ENCODE measurements at regions not wholly inside any gene's neighbourhood (a gene's known extent, or its start where the extent isn't known, plus 50 kb on each side); places are given as distances from the start of the nearest gene placed in this dataset.

DNA sequence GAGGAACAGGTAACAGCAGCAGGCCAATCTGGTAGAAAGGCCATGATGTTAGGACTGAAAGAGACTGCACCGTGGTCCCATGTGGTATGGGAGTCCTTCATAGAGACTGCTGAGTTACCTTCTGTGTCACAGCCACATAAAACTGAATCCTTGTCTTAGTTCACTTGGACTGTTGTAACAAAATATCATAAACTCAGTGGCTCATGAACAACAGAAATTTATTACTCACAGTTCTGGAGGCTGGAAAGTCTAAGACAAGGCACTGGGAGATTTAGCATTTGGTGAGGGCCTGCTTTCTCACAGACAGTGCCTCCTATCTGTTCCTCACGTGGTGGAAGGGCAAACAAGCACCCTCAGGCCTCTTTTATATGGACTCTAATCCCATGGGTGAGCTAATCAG, 67.5 kb downstream of the CD2 start:
- H3K4me1 ChIP-seq (ENCODE audit: control insufficient read depth in 1 of 2, insufficient read depth in 2 of 2, low read length in 2 of 2): peaks cover 0 to 1% of the 10 kb centered on the region in 2 experiments; a peak in 1 of 4 replicates
- POLR2A ChIA-PET: no interaction called here
- ATAC-seq: no peak

DNA sequence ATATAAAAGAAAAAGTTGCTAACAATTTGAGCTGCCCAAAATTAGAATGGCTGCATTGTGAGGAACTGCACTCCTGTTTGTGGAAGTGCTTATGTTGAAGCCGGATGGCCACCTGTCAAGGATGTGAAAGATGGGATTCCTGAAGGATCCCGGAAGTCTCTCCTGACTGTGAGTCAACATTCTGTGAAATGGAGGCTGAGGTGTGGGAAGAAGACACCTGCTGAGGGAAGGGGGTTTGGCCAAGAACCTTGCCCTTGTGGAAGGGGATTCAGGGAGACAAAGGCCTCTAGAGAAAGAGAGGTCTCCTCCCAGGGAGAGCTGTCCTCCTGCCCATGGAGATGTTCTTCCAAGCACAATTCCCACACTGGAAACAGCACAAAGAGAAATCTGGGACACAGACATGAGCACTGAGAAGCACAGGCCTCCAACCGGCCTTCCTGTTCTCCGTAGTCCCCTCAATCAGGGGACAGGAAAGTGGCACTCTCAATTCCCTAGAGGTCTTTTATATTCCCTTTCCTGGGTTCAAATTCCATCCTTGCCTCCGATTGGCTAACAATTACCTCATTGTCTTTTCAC, 70.5 kb downstream of the CD2 start:
- intact Hi-C loops (cut with micrococcal nuclease): no loop called here
- H3K4me1 ChIP-seq (ENCODE audit: control insufficient read depth in 1 of 2, insufficient read depth in 2 of 2, low read length in 2 of 2): peaks cover 0 to 11% of the 10 kb centered on the region in 2 experiments; a peak in 2 of 4 replicates
- no peak for DNase-seq (ENCODE audit: low read depth, low spot score)
- no peak overlapping the region for H3K4me3 ChIP-seq (replicated peaks in 1 of 2; ENCODE audit: low read depth in 1 of 2, low read length in 2 of 2)
- no peak overlapping the region for H3K9ac ChIP-seq (ENCODE audit: low read length)
- CTCF ChIA-PET: no interaction called here
- H3K36me3 ChIP-seq (ENCODE audit: control insufficient read depth in 1 of 2, insufficient read depth in 2 of 2, low read length in 2 of 2): no peaks in the 10 kb centered on the region
- RAD21 ChIA-PET (ENCODE audit: low non-redundant PET in 1 of 2, low total read pairs in 2 of 2, uncharacterized antibody in 2 of 2, unreplicated experiment in 2 of 2): no interaction called here
- POLR2A ChIA-PET: no interaction called here
- no peaks in the 10 kb centered on the region for H3K9me2 ChIP-seq (ENCODE audit: insufficient read depth)
- H2AFZ ChIP-seq (ENCODE audit: low read depth, low read length, poor library complexity, severe bottlenecking): no peak overlapping the region
- no peaks in the 10 kb centered on the region for H3K79me2 ChIP-seq (ENCODE audit: insufficient read depth, low read length)
- ATAC-seq: no peak
- H3K4me2 ChIP-seq (ENCODE audit: low read length): no peak overlapping the region
- no peaks in the 10 kb centered on the region for H4K20me1 ChIP-seq (ENCODE audit: insufficient read depth)
- H3K27ac ChIP-seq (ENCODE audit: low read depth, low read length): no peak overlapping the region
- no TSS peak for BruUV-seq (replicated peaks)
- H3K27me3 ChIP-seq (ENCODE audit: insufficient read depth, low read length): no peaks in the 10 kb centered on the region
- no peaks in the 10 kb centered on the region for H3K9me3 ChIP-seq (ENCODE audit: control insufficient read depth in 1 of 2, insufficient read depth in 1 of 2, low read depth in 1 of 2, low read length in 2 of 2)
- TF ChIP-seq, protein P1, sequence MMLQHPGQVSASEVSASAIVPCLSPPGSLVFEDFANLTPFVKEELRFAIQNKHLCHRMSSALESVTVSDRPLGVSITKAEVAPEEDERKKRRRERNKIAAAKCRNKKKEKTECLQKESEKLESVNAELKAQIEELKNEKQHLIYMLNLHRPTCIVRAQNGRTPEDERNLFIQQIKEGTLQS (IDR thresholded peaks at IDR 0.05): no peak
- TF ChIP-seq CBX3 (IDR thresholded peaks at IDR 0.05; ENCODE audit: low read depth): no peak
- no peak for TF ChIP-seq ZNF274 (IDR thresholded peaks at IDR 0.05; ENCODE audit: low read depth, low read length)
- TF ChIP-seq FOSL1 (IDR thresholded peaks at IDR 0.05; ENCODE audit: low read depth): no peak
- no peak for TF ChIP-seq POLR2AphosphoS5 (IDR thresholded peaks at IDR 0.05; ENCODE audit: low read depth, low read length)
- TF ChIP-seq EZH2phosphoT487 (IDR thresholded peaks at IDR 0.05; ENCODE audit: borderline replicate concordance): no peak
- no peak for TF ChIP-seq YY1 (IDR thresholded peaks at IDR 0.05; ENCODE audit: extremely low read depth, insufficient replicate concordance, low read depth, low read length)
- no peak for TF ChIP-seq RAD21 (IDR thresholded peaks at IDR 0.05; ENCODE audit: low read depth)
- TF ChIP-seq POLR2A (IDR thresholded peaks at IDR 0.05; ENCODE audit: borderline replicate concordance, extremely low read depth, insufficient read depth, insufficient read length): no peak
- no peak for TF ChIP-seq EGR1 (IDR thresholded peaks at IDR 0.05; ENCODE audit: low read depth)
- TF ChIP-seq SP1 (IDR thresholded peaks at IDR 0.05; ENCODE audit: low read depth): no peak
- no peak for TF ChIP-seq ELF1 (IDR thresholded peaks at IDR 0.05; ENCODE audit: borderline replicate concordance, low read depth)
- TF ChIP-seq, protein P2, sequence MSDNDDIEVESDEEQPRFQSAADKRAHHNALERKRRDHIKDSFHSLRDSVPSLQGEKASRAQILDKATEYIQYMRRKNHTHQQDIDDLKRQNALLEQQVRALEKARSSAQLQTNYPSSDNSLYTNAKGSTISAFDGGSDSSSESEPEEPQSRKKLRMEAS (IDR thresholded peaks at IDR 0.05): no peak
- TF ChIP-seq TCF7L2 (IDR thresholded peaks at IDR 0.05; ENCODE audit: borderline replicate concordance, extremely low read depth, insufficient read depth, insufficient read length): no peak
- TF ChIP-seq JUND (IDR thresholded peaks at IDR 0.05): no peak
- no peak for TF ChIP-seq CEBPB (IDR thresholded peaks at IDR 0.05; ENCODE audit: low read depth)
- TF ChIP-seq, protein P3, sequence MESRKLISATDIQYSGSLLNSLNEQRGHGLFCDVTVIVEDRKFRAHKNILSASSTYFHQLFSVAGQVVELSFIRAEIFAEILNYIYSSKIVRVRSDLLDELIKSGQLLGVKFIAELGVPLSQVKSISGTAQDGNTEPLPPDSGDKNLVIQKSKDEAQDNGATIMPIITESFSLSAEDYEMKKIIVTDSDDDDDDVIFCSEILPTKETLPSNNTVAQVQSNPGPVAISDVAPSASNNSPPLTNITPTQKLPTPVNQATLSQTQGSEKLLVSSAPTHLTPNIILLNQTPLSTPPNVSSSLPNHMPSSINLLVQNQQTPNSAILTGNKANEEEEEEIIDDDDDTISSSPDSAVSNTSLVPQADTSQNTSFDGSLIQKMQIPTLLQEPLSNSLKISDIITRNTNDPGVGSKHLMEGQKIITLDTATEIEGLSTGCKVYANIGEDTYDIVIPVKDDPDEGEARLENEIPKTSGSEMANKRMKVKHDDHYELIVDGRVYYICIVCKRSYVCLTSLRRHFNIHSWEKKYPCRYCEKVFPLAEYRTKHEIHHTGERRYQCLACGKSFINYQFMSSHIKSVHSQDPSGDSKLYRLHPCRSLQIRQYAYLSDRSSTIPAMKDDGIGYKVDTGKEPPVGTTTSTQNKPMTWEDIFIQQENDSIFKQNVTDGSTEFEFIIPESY (IDR thresholded peaks at IDR 0.05; ENCODE audit: extremely low read depth, insufficient replicate concordance, low read length): no peak

More for the DNA sequence above, 67.5 kb downstream of the CD2 start:
- Histone ChIP-seq H4K20me1 (ENCODE audit: insufficient read depth) (no peaks in the 10 kb centered on the region), H3K9ac (ENCODE audit: low read length) (no peak overlapping the region), H3K36me3 (ENCODE audit: control insufficient read depth in 1 of 2, insufficient read depth in 2 of 2, low read length in 2 of 2) (no peaks in the 10 kb centered on the region), H3K27me3 (ENCODE audit: insufficient read depth, low read length) (no peaks in the 10 kb centered on the region), H3K9me2 (ENCODE audit: insufficient read depth) (no peaks in the 10 kb centered on the region), H3K27ac (ENCODE audit: low read depth, low read length) (no peak overlapping the region), H3K4me2 (ENCODE audit: low read length) (no peak overlapping the region), H3K79me2 (ENCODE audit: insufficient read depth, low read length) (no peaks in the 10 kb centered on the region), H3K9me3 (ENCODE audit: control insufficient read depth in 1 of 2, insufficient read depth in 1 of 2, low read depth in 1 of 2, low read length in 2 of 2) (no peaks in the 10 kb centered on the region), H3K4me3 (replicated peaks in 1 of 2; ENCODE audit: low read depth in 1 of 2, low read length in 2 of 2) (no peak overlapping the region), H2AFZ (ENCODE audit: low read depth, low read length, poor library complexity, severe bottlenecking) (no peak overlapping the region)
- DNase-seq (ENCODE audit: low read depth, low spot score): no peak
- no peak for TF ChIP-seq TCF7L2 (IDR thresholded peaks at IDR 0.05; ENCODE audit: borderline replicate concordance, extremely low read depth, insufficient read depth, insufficient read length)
- no peak for TF ChIP-seq CBX3 (IDR thresholded peaks at IDR 0.05; ENCODE audit: low read depth)
- TF ChIP-seq RAD21 (IDR thresholded peaks at IDR 0.05; ENCODE audit: low read depth): no peak
- no peak for TF ChIP-seq ZNF274 (IDR thresholded peaks at IDR 0.05; ENCODE audit: low read depth, low read length)
- TF ChIP-seq SP1 (IDR thresholded peaks at IDR 0.05; ENCODE audit: low read depth): no peak
- ChIA-PET CTCF (no interaction called here), RAD21 (ENCODE audit: low non-redundant PET in 1 of 2, low total read pairs in 2 of 2, uncharacterized antibody in 2 of 2, unreplicated experiment in 2 of 2) (no interaction called here)
- no TSS peak for BruUV-seq (replicated peaks)
- intact Hi-C loops (cut with micrococcal nuclease): no loop called here
